B cell (primary cell): ENCODE measurements at regions not wholly inside any gene's neighbourhood (a gene's known extent, or its start where the extent isn't known, plus 50 kb on each side); places are given as distances from the start of the nearest gene placed in this dataset.

Experiments used
- ATAC-seq: fragments of 200-7000 bp; cut with Tn5 transposase; one replicate; pipeline ENCODE4 v1.10.0; 2021; ENCODE audit warnings: low read depth, mild to moderate bottlenecking, moderate number of reproducible peaks, moderate library complexity
- CTCF ChIA-PET: fragments of 350-600 bp; sonication (Branson Sonifier 250); formaldehyde crosslinking; loops from one replicate; lab custom pipeline; 2021; ENCODE audit warnings: antibody characterized with exemption, inconsistent platforms; lab: Charles Lee
- POLR2A ChIA-PET: fragments of 350-600 bp; sonication (Branson Sonifier 250); formaldehyde crosslinking; loops from one replicate; lab custom pipeline; 2021; ENCODE audit warnings: antibody characterized with exemption; lab: Charles Lee
- DNase-seq: peaks from one replicate; pipeline ENCODE4 v3.0.0; 2013
- H2AFZ ChIP-seq: 2 replicates; pipeline ENCODE4 v1.6.1; 2012; ENCODE audit warnings: mild to moderate bottlenecking, low read depth, low read length; ENCODE audit not compliant: insufficient read depth, poor library complexity, severe bottlenecking
- H3K27ac ChIP-seq, 2 donors: 1 replicate in 1 of 2; 2 replicates in 1 of 2; pipeline ENCODE4 v1.5.1; 2012 to 2013; ENCODE audit warnings: low read length in 2 of 2, mild to moderate bottlenecking in 2 of 2, moderate library complexity in 1 of 2
- H3K27me3 ChIP-seq, 4 experiments: fragments of 200-600 bp in 1 of 4; sonication (generic) in 1 of 4; replicated peaks in 1 of 4; 1 replicate in 2 of 4; 2 replicates in 2 of 4; pipeline versions ENCODE4 v1.6.1 to v1.7.0; 2013 to 2016; ENCODE audit warnings: low read length in 3 of 4, mild to moderate bottlenecking in 2 of 4, mixed read lengths in 1 of 4, moderate library complexity in 1 of 4; ENCODE audit not compliant: insufficient read depth in 4 of 4, control insufficient read depth in 3 of 4; ENCODE audit errors: control extremely low read depth in 1 of 4
- H3K36me3 ChIP-seq, 2 experiments: replicated peaks in 1 of 2; 1 replicate in 1 of 2; 2 replicates in 1 of 2; pipeline versions ENCODE4 v1.6.1 to v1.7.1; 2013; ENCODE audit warnings: low read length in 1 of 2; ENCODE audit not compliant: insufficient read depth in 2 of 2, control insufficient read depth in 1 of 2; ENCODE audit errors: control extremely low read depth in 1 of 2, extremely low read depth in 1 of 2
- H3K4me1 ChIP-seq, 2 donors: fragments of 200-600 bp in 1 of 2; sonication (generic) in 1 of 2; 1 replicate in 1 of 2; 2 replicates in 1 of 2; pipeline versions ENCODE4 v1.5.1 to v1.6.1; 2013 to 2017; ENCODE audit warnings: low read length in 2 of 2; ENCODE audit not compliant: control insufficient read depth in 2 of 2, insufficient read depth in 2 of 2
- H3K4me2 ChIP-seq: replicated peaks from 2 replicates; pipeline ENCODE3; 2012; ENCODE audit warnings: mild to moderate bottlenecking, low read depth, low read length; ENCODE audit not compliant: poor library complexity, severe bottlenecking
- H3K4me3 ChIP-seq, 5 experiments: fragments of 200-600 bp in 1 of 5; sonication (generic) in 1 of 5; 1 replicate in 3 of 5; 2 replicates in 2 of 5; pipeline versions ENCODE4 v1.5.1 to v1.7.0; 2011 to 2016; ENCODE audit warnings: low read length in 4 of 5, mild to moderate bottlenecking in 4 of 5, low read depth in 2 of 5, control low read depth in 1 of 5, moderate library complexity in 1 of 5; ENCODE audit not compliant: insufficient read depth in 1 of 5; ENCODE audit errors: control extremely low read depth in 1 of 5, extremely low read depth in 1 of 5
- H3K79me2 ChIP-seq: fragments of 200-600 bp; sonication (generic); one replicate; pipeline ENCODE4 v1.6.0; 2016; ENCODE audit warnings: low read length; ENCODE audit not compliant: control insufficient read depth, insufficient read depth
- H3K9ac ChIP-seq: fragments of 200-600 bp; sonication (generic); 2 replicates; pipeline ENCODE4 v1.6.1; 2017; ENCODE audit warnings: mild to moderate bottlenecking, low read length, moderate library complexity
- H3K9me3 ChIP-seq, 3 donors: one replicate each; pipeline versions ENCODE4 v1.6.1 to v1.7.1; 2013; ENCODE audit warnings: low read length in 2 of 3; ENCODE audit not compliant: control insufficient read depth in 2 of 3, insufficient read depth in 1 of 3; ENCODE audit errors: control extremely low read depth in 1 of 3
- H4K20me1 ChIP-seq: 2 replicates; pipeline ENCODE4 v1.6.0; 2012; ENCODE audit warnings: mild to moderate bottlenecking, low read length; ENCODE audit not compliant: insufficient read depth, control insufficient read depth, poor library complexity, severe bottlenecking
- H3K27ac Mint-ChIP-seq: one replicate; pipeline ENCODE4 v1.8.0; 2021; ENCODE audit warnings: mixed read lengths
- H3K27me3 Mint-ChIP-seq: one replicate; pipeline ENCODE4 v1.8.0; 2021; ENCODE audit warnings: mixed read lengths
- H3K4me1 Mint-ChIP-seq: one replicate; pipeline ENCODE4 v1.8.0; 2021; ENCODE audit warnings: mixed read lengths
- H3K4me3 Mint-ChIP-seq: one replicate; pipeline ENCODE4 v1.8.0; 2021; ENCODE audit warnings: mixed read lengths
- H3K9me3 Mint-ChIP-seq: one replicate; pipeline ENCODE4 v1.8.0; 2022; ENCODE audit warnings: mixed read lengths; ENCODE audit not compliant: insufficient read depth
- CTCF ChIP-seq: fragments of 200-600 bp; IDR thresholded peaks from one replicate; pipeline ENCODE4 v1.8.0; 2022; ENCODE audit warnings: antibody characterized with exemption, mild to moderate bottlenecking
- EZH2 ChIP-seq: IDR thresholded peaks from 2 replicates; pipeline ENCODE4 v1.6.1; 2012; ENCODE audit warnings: borderline replicate concordance, low read depth, mild to moderate bottlenecking, moderate library complexity, low read length; ENCODE audit not compliant: insufficient read depth, poor library complexity, severe bottlenecking
- WGBS: methylation state at CpG from one replicate; pipeline ENCODE4 v1.1.5; 2013; ENCODE audit warnings: missing lambda C conversion rate; ENCODE audit not compliant: insufficient coverage; 5-methylcytosine and 5-hydroxymethylcytosine counted together
- intact Hi-C: fragments of 100-400 bp; cut with micrococcal nuclease; formaldehyde crosslinking; loops from one replicate; pipeline ENCODE4 v1.10.0; 2022

GRCh38 chr11:92416971-92417725 lies 192.5 kb downstream of the FAT3 start:
- H3K4me2 ChIP-seq, result no peak overlapping the region
- no peaks in the 10 kb centered on the region for H3K27me3 Mint-ChIP-seq
- H3K4me1 ChIP-seq, result peaks cover 15 to 24% of the 10 kb centered on the region in 2 donors
- no peaks in the 10 kb centered on the region for H3K9me3 ChIP-seq
- H3K27ac Mint-ChIP-seq, result no peak overlapping the region
- no peaks in the 10 kb centered on the region for H3K27me3 ChIP-seq
- H2AFZ ChIP-seq, result no peak overlapping the region
- no peaks in the 10 kb centered on the region for H3K9me3 Mint-ChIP-seq
- H3K9ac ChIP-seq, result no peak overlapping the region
- TF ChIP-seq CTCF (no peak), EZH2 (no peak)
- WGBS, result no CpG with 5 or more reads among the region's 1 CpG
- H3K79me2 ChIP-seq, result no peaks in the 10 kb centered on the region
- H3K4me1 Mint-ChIP-seq, result peaks cover 11% of the 10 kb centered on the region
- H3K4me3 Mint-ChIP-seq, result no peak overlapping the region
- H3K36me3 ChIP-seq, result no peaks in the 10 kb centered on the region
- ChIA-PET CTCF (no interaction called here), POLR2A (no interaction called here)
- no peak overlapping the region for H3K27ac ChIP-seq
- no peak overlapping the region for H3K4me3 ChIP-seq
- no peaks in the 10 kb centered on the region for H4K20me1 ChIP-seq
- ATAC-seq (no peak), DNase-seq (no peak)
- intact Hi-C loops, result loop anchor here (10.0 kb wide), 1 partner anchor 62 kb away; no protein-coding TSS in a partner anchor
